PFSK-1 (cell line): ENCODE measurements at regions not wholly inside any gene's neighbourhood (a gene's known extent, or its start where the extent isn't known, plus 50 kb on each side); places are given as distances from the start of the nearest gene placed in this dataset.

Experiments used
- FOXP2 ChIP-seq: optimal IDR thresholded peaks from 2 replicates; pipeline ENCODE3; 2011; ENCODE audit warnings: borderline replicate concordance, control low read depth, inconsistent platforms; ENCODE audit not compliant: insufficient read depth; ENCODE audit errors: extremely low read length, extremely low read depth
- POLR2AphosphoS5 ChIP-seq: IDR thresholded peaks from 2 replicates; pipeline ENCODE4 v1.6.1; 2012; ENCODE audit warnings: low read depth, mild to moderate bottlenecking, control low read depth, low read length, moderate library complexity
- SIN3A ChIP-seq: IDR thresholded peaks from 2 replicates; pipeline ENCODE4 v1.6.1; 2012; ENCODE audit warnings: mild to moderate bottlenecking, low read length, moderate library complexity, borderline replicate concordance; ENCODE audit not compliant: insufficient read depth
- TAF1 ChIP-seq: IDR thresholded peaks from 2 replicates; pipeline ENCODE4 v1.6.1; 2012; ENCODE audit warnings: low read length, control low read depth, borderline replicate concordance; ENCODE audit not compliant: insufficient read depth
- TF ChIP-seq, protein P1 (sequence below), 2 experiments: IDR thresholded peaks; 2 replicates each; pipeline versions ENCODE4 v1.6.1 to v1.8.0; 2011 to 2012; ENCODE audit warnings: low read depth in 2 of 2, low read length in 2 of 2, control low read depth in 1 of 2, inconsistent platforms in 1 of 2, mild to moderate bottlenecking in 1 of 2, moderate library complexity in 1 of 2; ENCODE audit not compliant: insufficient read depth in 1 of 2

DNA sequence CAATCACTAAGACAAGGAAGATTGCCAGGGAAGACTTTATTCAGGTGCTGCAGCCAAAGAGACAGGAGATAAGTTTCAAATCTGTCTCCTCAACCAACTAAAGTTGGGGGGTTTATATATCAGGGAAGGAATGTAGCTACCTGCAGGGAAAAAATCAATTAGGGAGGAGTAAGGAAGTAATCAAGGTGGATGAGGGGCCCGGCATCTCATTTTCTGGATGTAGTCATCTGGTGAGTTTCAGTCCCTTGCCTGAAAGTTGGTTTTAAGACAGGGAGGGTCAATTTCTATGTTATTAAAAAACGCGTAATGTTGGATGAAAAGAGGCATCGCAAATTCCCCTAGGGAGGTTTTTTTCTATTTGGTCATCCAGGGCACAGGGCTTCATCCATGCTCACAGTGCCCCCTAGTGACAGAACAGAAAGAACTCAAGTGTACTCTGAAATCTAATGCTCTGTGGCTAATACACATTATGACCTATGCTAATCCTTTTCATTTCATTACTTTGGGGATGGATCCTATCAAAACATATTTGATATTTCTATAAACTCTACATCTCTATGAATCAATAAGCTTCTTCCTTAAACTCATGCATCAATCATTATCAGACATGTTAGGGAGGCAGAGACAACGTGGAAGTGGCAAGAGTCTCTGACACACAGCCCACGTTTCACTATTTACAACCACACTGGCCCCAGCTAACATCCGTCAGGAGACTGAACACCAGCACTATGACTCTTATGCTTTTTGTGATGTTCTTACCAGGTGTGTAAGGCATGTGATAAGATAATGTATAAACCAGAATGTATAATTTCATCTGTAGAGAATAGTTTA is 1577.0 kb upstream of the TENM3 start:
- TF ChIP-seq TAF1 (no peak), SIN3A (no peak), FOXP2 (no peak), POLR2AphosphoS5 (no peak)
- TF ChIP-seq, protein P1, sequence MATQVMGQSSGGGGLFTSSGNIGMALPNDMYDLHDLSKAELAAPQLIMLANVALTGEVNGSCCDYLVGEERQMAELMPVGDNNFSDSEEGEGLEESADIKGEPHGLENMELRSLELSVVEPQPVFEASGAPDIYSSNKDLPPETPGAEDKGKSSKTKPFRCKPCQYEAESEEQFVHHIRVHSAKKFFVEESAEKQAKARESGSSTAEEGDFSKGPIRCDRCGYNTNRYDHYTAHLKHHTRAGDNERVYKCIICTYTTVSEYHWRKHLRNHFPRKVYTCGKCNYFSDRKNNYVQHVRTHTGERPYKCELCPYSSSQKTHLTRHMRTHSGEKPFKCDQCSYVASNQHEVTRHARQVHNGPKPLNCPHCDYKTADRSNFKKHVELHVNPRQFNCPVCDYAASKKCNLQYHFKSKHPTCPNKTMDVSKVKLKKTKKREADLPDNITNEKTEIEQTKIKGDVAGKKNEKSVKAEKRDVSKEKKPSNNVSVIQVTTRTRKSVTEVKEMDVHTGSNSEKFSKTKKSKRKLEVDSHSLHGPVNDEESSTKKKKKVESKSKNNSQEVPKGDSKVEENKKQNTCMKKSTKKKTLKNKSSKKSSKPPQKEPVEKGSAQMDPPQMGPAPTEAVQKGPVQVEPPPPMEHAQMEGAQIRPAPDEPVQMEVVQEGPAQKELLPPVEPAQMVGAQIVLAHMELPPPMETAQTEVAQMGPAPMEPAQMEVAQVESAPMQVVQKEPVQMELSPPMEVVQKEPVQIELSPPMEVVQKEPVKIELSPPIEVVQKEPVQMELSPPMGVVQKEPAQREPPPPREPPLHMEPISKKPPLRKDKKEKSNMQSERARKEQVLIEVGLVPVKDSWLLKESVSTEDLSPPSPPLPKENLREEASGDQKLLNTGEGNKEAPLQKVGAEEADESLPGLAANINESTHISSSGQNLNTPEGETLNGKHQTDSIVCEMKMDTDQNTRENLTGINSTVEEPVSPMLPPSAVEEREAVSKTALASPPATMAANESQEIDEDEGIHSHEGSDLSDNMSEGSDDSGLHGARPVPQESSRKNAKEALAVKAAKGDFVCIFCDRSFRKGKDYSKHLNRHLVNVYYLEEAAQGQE (IDR thresholded peaks at IDR 0.05; ENCODE audit: insufficient read depth in 1 of 2, low read depth in 2 of 2, low read length in 2 of 2) = no peak

- TF ChIP-seq, protein P1 (IDR thresholded peaks at IDR 0.05; ENCODE audit: insufficient read depth in 1 of 2, low read depth in 2 of 2, low read length in 2 of 2) = no peak
- TF ChIP-seq SIN3A = no peak
- no peak for TF ChIP-seq FOXP2
- no peak for TF ChIP-seq TAF1
- no peak for TF ChIP-seq POLR2AphosphoS5
Measured at GRCh38 chr4:180668732-180669131, 1574.5 kb upstream of the TENM3 start.

GRCh38 chr4:180669680-180670079 is 1573.5 kb upstream of the TENM3 start:
- TF ChIP-seq FOXP2 (no peak), TAF1 (no peak), POLR2AphosphoS5 (no peak)

- TF ChIP-seq, protein P1 (IDR thresholded peaks at IDR 0.05; ENCODE audit: insufficient read depth in 1 of 2, low read depth in 2 of 2, low read length in 2 of 2) = no peak
- TF ChIP-seq POLR2AphosphoS5 (no peak), SIN3A (no peak), FOXP2 (no peak), TAF1 (no peak)
Measured at GRCh38 chr4:180674619-180675358, 1568.4 kb upstream of the TENM3 start.

DNA sequence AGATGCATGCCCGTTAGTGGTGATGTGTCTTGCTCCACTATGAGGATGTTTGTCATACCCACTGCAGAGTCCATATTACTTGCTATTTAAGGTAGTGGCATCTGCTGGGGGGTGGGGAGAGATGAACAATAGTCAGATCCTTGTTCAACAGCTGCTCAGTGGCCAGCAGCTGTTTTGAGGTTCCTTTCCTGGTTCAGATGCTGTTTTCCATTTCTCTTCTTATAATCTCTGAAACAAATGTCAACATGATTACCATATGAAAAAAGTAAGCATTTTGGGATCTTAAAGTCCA is 1567.9 kb upstream of the TENM3 start:
- TF ChIP-seq POLR2AphosphoS5 (no peak), TAF1 (no peak), FOXP2 (no peak), SIN3A (no peak)
- TF ChIP-seq, protein P1 (IDR thresholded peaks at IDR 0.05; ENCODE audit: insufficient read depth in 1 of 2, low read depth in 2 of 2, low read length in 2 of 2) = no peak
